ENCODE measurements at regions not wholly inside any gene's neighbourhood (a gene's known extent, or its start where the extent isn't known, plus 50 kb on each side); places are given as distances from the start of the nearest gene placed in this dataset.

DNA sequence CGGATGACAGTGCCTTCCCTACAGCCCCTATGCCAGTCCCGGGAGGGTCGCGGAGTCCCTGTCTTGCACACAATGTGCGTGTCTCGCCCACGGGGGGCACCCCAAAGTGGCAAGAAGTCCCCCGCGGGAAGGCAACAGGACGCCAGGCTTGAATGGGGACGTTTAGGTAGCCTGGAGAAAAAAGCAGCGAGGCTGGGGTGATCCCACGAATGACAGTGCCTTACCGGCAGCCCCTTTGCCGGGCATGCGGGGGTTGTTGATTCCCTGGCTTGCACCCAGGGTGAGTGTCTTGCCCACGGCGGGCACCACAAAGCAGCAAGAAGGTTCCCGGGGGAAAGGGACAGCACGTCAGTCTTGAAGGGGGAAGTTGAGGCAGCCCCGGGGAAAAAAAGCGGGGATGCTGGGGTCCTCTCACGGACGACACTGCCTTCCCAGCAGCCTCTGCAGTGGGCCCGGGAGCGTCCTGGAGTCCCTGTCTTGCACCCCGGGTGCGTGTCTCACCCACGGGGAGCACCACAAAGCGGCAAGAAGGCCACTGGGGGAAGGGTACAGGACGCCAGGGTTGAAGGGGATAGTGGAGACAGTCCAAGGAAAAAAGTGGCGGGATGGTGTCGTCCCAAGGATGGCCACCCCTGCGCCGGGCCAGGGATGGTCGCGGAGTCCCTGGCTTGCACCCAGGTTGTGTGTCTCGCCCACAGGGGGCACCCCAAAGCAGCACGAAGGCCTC is 156.8 kb upstream of the ALG10B start:
- no peaks in the 10 kb centered on the region for H3K4me1 Mint-ChIP-seq
- no peaks in the 10 kb centered on the region for H3K36me3 Mint-ChIP-seq
- Histone ChIP-seq H3K27me3 (ENCODE audit: insufficient read depth, low read length, poor library complexity, severe bottlenecking) (no peaks in the 10 kb centered on the region), H3K4me1 (ENCODE audit: insufficient read depth, low read length) (no peaks in the 10 kb centered on the region), H3K27ac (ENCODE audit: low read depth, low read length) (no peak overlapping the region), H3K36me3 (ENCODE audit: insufficient read depth, low read length) (no peaks in the 10 kb centered on the region), H3K9me3 (ENCODE audit: low read length) (no peaks in the 10 kb centered on the region), H3K4me3 (ENCODE audit: low read length) (no peak overlapping the region)
- ChIA-PET POLR2A (no interaction called here), CTCF (no interaction called here)
- DNase-seq: no peak
- H3K27ac Mint-ChIP-seq: no peak overlapping the region
- no peak overlapping the region for H3K4me3 Mint-ChIP-seq
- peaks cover 0 to 7% (median 3%) of the 10 kb centered on the region in 5 donors for H3K9me3 Mint-ChIP-seq
- no peaks in the 10 kb centered on the region for H3K27me3 Mint-ChIP-seq

DNA sequence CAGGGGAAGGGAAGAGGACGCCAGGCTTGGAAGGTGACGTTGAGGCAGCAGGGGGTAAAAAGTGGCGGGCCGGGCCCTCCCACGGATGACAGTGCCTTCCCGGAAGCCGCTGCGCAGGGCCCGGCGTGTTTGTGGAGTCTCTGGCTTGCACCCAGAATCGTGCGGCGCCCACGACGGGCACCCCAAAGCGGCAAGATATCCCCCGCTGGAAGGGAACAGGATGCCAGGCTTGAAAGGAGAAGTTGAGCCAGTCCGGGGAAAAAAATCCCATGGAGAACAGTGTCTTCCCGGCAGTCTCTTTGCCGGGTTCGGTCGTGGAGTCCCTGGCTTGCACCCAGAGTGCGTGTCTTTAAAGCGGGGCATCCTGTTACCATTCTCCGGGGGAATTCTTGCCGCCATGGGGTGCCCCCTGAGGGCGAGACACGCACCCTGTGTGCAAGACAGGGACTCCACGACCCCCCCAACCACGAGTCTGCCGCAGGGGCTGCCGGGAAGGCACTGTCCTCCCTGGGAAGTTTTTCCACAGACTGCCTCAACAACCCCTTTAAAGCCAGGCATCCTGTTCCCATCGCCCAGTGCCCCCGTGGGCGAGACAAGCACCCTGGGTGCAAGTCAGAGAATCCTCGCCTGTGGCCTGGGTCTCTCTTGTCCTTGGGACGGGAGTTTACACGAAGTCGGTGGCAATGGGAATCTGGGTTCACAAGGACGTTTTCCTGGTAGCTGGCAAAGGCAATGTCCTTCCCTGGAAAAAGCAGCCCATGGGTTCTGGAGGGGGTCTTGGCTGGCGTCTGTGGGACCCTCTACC is 156.1 kb upstream of the ALG10B start:
- Mint-ChIP-seq H3K4me1 (no peaks in the 10 kb centered on the region), H3K4me3 (no peak overlapping the region), H3K27ac (no peak overlapping the region), H3K9me3 (peaks cover 0 to 7% (median 3%) of the 10 kb centered on the region in 5 donors), H3K36me3 (no peaks in the 10 kb centered on the region), H3K27me3 (no peaks in the 10 kb centered on the region)
- H3K27ac ChIP-seq (ENCODE audit: low read depth, low read length): no peak overlapping the region
- ChIA-PET POLR2A (no interaction called here), CTCF (no interaction called here)
- no peaks in the 10 kb centered on the region for H3K4me1 ChIP-seq (ENCODE audit: insufficient read depth, low read length)
- H3K9me3 ChIP-seq (ENCODE audit: low read length): no peaks in the 10 kb centered on the region
- H3K4me3 ChIP-seq (ENCODE audit: low read length): no peak overlapping the region
- no peaks in the 10 kb centered on the region for H3K36me3 ChIP-seq (ENCODE audit: insufficient read depth, low read length)
- DNase-seq: no peak
- H3K27me3 ChIP-seq (ENCODE audit: insufficient read depth, low read length, poor library complexity, severe bottlenecking): no peaks in the 10 kb centered on the region

DNA sequence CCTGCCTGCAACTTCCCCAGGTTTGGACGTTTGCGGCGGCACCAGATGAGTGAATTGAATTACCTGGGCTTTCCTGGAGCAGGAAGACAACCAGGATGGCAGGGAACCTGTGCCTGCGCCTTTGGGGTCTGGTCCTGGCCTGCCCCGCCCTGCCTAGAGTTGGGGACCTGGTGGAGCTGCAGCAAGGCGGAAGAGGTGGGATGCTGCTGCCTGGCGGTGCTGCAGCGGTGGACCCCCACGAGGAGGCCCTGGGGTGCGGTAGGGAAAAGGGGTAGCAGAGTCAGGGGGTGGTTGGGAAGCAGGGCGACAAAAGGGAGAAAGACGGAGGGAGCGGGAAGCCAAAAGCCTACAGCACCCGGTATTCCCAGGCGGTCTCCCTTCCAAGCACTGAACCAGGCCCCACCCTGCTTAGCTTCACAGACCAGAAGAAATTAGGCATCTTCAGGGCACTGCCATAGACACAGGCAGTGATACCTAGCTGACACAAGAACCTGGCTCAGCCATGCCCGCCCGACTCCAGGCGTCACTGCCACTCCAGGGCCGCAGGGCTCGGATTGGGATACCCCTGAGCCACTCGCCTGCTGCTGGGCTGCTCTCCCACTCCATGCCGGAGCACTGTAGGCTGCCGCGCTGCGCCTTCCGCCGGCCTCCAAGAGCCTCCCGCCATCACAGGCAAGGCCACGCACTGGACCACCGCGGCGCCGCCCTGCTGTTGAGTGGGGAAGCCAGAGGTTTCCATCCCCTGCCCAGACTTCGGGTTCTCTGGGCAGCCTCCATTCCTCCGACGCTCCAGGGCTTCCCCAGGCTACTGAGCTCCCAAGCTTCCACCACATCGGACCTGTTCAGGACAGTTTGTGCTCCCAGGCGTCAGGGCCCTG is 155.2 kb upstream of the ALG10B start:
- Mint-ChIP-seq H3K4me1 (no peaks in the 10 kb centered on the region), H3K36me3 (no peaks in the 10 kb centered on the region), H3K27me3 (no peaks in the 10 kb centered on the region), H3K27ac (no peak overlapping the region), H3K4me3 (peak overlapping the region in 1 of 7 donors; percentile 48), H3K9me3 (peaks cover 0 to 7% (median 3%) of the 10 kb centered on the region in 5 donors)
- Histone ChIP-seq H3K9me3 (ENCODE audit: low read length) (no peaks in the 10 kb centered on the region), H3K4me1 (ENCODE audit: insufficient read depth, low read length) (no peaks in the 10 kb centered on the region), H3K4me3 (ENCODE audit: low read length) (no peak overlapping the region), H3K27me3 (ENCODE audit: insufficient read depth, low read length, poor library complexity, severe bottlenecking) (no peaks in the 10 kb centered on the region), H3K36me3 (ENCODE audit: insufficient read depth, low read length) (no peaks in the 10 kb centered on the region), H3K27ac (ENCODE audit: low read depth, low read length) (no peak overlapping the region)
- DNase-seq: no peak
- ChIA-PET CTCF (no interaction called here), POLR2A (no interaction called here)

DNA sequence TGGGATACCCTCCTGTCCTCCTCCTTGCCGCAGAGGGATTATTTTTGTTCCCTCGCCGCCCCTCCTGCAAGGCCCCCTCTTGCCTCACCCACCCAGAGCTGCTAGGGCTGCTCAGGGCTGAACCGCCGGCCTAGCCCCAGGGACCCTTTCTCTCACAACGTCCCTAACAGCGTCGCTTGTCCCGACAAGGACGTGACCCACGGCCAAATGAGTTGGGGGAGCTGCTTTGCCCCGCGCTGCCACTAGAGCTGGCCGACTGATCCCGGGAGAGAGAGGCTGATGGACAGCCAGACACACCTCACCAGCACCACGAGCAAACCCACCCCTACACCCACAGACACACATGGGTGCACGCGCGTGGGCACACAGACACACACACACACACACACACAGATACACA is 154.6 kb upstream of the ALG10B start:
- H3K27me3 Mint-ChIP-seq: no peaks in the 10 kb centered on the region
- peaks cover 0 to 7% (median 3%) of the 10 kb centered on the region in 5 donors for H3K9me3 Mint-ChIP-seq
- no peak overlapping the region for H3K4me3 ChIP-seq (ENCODE audit: low read length)
- H3K9me3 ChIP-seq (ENCODE audit: low read length): no peaks in the 10 kb centered on the region
- H3K27ac ChIP-seq (ENCODE audit: low read depth, low read length): no peak overlapping the region
- ChIA-PET POLR2A (no interaction called here), CTCF (no interaction called here)
- H3K36me3 Mint-ChIP-seq: no peaks in the 10 kb centered on the region
- no peaks in the 10 kb centered on the region for H3K4me1 ChIP-seq (ENCODE audit: insufficient read depth, low read length)
- no peak overlapping the region for H3K27ac Mint-ChIP-seq
- no peaks in the 10 kb centered on the region for H3K27me3 ChIP-seq (ENCODE audit: insufficient read depth, low read length, poor library complexity, severe bottlenecking)
- H3K4me3 Mint-ChIP-seq: no peak overlapping the region
- no peaks in the 10 kb centered on the region for H3K4me1 Mint-ChIP-seq
- H3K36me3 ChIP-seq (ENCODE audit: insufficient read depth, low read length): no peaks in the 10 kb centered on the region
- DNase-seq: no peak

DNA sequence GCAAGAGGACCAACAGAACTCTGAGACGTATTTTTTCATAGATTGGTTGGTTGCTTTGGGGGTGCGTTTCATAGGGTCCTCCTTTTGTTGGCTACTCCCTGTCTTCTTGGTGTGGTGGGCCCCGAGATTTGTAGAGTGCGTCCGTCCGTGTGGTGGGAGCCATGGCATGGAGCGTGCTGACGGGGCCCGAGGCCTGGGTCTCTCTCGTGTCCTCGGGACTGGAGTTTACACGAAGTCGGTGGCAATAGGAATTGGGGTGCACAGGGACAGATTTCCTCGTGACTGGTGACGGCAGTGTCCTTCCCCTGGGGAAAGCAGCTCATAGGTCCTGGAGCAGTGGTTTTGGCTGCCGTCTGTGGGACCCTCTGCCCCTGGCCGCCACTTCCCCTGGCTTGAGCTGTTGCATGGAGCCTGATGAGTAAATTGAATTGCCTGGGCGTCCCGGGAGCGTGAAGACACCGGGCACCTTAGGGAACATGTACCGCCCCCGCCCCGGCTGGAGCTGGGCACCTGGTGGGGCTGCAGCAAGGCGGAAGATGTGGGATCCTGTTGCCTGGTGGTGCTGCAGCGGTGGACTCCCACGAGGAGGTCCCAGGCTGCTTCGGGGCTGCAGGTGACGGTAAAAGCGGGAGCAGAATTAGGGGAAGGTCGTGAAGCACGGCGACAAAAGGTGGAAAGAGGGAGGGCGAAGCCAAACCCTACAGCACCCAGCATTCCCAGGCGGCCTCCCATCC is 153.7 kb upstream of the ALG10B start:
- H3K27ac Mint-ChIP-seq: no peak overlapping the region
- H3K4me1 Mint-ChIP-seq: no peaks in the 10 kb centered on the region
- POLR2A ChIA-PET: no interaction called here
- no peaks in the 10 kb centered on the region for H3K4me1 ChIP-seq (ENCODE audit: insufficient read depth, low read length)
- no peaks in the 10 kb centered on the region for H3K36me3 ChIP-seq (ENCODE audit: insufficient read depth, low read length)
- DNase-seq: no peak
- H3K9me3 Mint-ChIP-seq: peaks cover 0 to 7% (median 3%) of the 10 kb centered on the region in 5 donors
- no peaks in the 10 kb centered on the region for H3K36me3 Mint-ChIP-seq
- no peak overlapping the region for H3K27ac ChIP-seq (ENCODE audit: low read depth, low read length)
- no peak overlapping the region for H3K4me3 ChIP-seq (ENCODE audit: low read length)
- no peak overlapping the region for H3K4me3 Mint-ChIP-seq
- H3K27me3 ChIP-seq (ENCODE audit: insufficient read depth, low read length, poor library complexity, severe bottlenecking): no peaks in the 10 kb centered on the region
- no peaks in the 10 kb centered on the region for H3K9me3 ChIP-seq (ENCODE audit: low read length)
- no peaks in the 10 kb centered on the region for H3K27me3 Mint-ChIP-seq
- CTCF ChIA-PET: no interaction called here

DNA sequence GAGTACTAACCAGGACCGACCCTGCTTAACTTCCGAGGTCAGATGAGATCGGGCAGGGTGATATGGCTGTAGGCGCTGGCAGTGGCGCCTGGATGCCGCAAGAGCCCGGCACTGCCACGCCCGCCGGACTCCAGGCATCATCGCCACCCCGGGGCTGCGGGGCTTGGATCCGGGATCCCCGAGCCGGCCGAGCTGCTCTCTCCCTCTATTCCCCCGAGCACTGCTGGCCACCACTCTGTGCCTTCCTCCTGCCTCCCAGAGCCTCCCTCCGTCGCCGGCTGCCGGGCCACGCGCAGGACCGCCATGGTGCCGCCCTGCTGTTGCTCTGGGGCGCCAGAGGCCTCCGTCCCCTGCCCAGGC is 153.2 kb upstream of the ALG10B start:
- no peak overlapping the region for H3K4me3 ChIP-seq (ENCODE audit: low read length)
- H3K27me3 Mint-ChIP-seq: no peaks in the 10 kb centered on the region
- H3K4me1 Mint-ChIP-seq: no peaks in the 10 kb centered on the region
- no peaks in the 10 kb centered on the region for H3K4me1 ChIP-seq (ENCODE audit: insufficient read depth, low read length)
- H3K36me3 Mint-ChIP-seq: no peaks in the 10 kb centered on the region
- no peak overlapping the region for H3K27ac Mint-ChIP-seq
- POLR2A ChIA-PET: no interaction called here
- no peak overlapping the region for H3K27ac ChIP-seq (ENCODE audit: low read depth, low read length)
- no peaks in the 10 kb centered on the region for H3K27me3 ChIP-seq (ENCODE audit: insufficient read depth, low read length, poor library complexity, severe bottlenecking)
- H3K36me3 ChIP-seq (ENCODE audit: insufficient read depth, low read length): no peaks in the 10 kb centered on the region
- H3K4me3 Mint-ChIP-seq: no peak overlapping the region
- CTCF ChIA-PET: no interaction called here
- no peak for DNase-seq
- no peaks in the 10 kb centered on the region for H3K9me3 ChIP-seq (ENCODE audit: low read length)
- peaks cover 0 to 7% (median 3%) of the 10 kb centered on the region in 5 donors for H3K9me3 Mint-ChIP-seq

DNA sequence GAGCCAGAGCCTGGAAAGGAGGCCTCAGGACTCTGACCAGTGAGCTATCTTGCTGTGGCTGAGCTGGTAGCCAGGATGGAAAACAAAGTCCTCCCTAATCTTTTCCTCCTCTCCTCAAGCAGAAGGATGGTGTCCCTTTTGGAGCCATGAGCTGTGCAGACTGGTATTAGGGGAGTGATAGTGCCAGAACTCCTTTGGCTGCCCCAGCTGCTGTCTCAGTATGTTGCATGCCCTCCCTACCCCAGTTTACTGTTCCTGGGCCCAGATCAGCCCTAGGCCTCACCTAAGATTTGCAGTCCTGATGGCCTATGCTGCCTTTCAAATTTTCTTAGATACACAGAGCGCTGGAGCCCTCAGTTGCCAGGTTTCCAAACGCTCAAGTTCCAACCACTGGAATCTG is 150.3 kb upstream of the ALG10B start:
- Mint-ChIP-seq H3K36me3 (no peaks in the 10 kb centered on the region), H3K4me3 (no peak overlapping the region), H3K27me3 (no peaks in the 10 kb centered on the region), H3K4me1 (no peaks in the 10 kb centered on the region), H3K9me3 (peaks cover 0 to 7% (median 3%) of the 10 kb centered on the region in 5 donors), H3K27ac (no peak overlapping the region)
- no peaks in the 10 kb centered on the region for H3K4me1 ChIP-seq (ENCODE audit: insufficient read depth, low read length)
- H3K9me3 ChIP-seq (ENCODE audit: low read length): no peaks in the 10 kb centered on the region
- no peak overlapping the region for H3K27ac ChIP-seq (ENCODE audit: low read depth, low read length)
- DNase-seq: no peak
- no peaks in the 10 kb centered on the region for H3K36me3 ChIP-seq (ENCODE audit: insufficient read depth, low read length)
- CTCF ChIA-PET: no interaction called here
- H3K4me3 ChIP-seq (ENCODE audit: low read length): no peak overlapping the region
- no peaks in the 10 kb centered on the region for H3K27me3 ChIP-seq (ENCODE audit: insufficient read depth, low read length, poor library complexity, severe bottlenecking)
- POLR2A ChIA-PET: no interaction called here
